ENCODE measurements at regions not wholly inside any gene's neighbourhood (a gene's known extent, or its start where the extent isn't known, plus 50 kb on each side); places are given as distances from the start of the nearest gene placed in this dataset.
"Not testable (repeated sequence)": the region's sequence is repeated elsewhere in the genome, so short reads cannot be mapped to it uniquely, and the experiment has no call there.

- intact Hi-C loops (cut with DNase I): loop anchor here in 1 of 10 donors (10.0 kb wide), 1 partner anchor 104 kb away; no protein-coding TSS in a partner anchor
- ATAC-seq (no peak), DNase-seq (no peak)
- Histone ChIP-seq H3K36me3 (no peaks in the 10 kb centered on the region), H3K4me1 (peaks cover 0 to 17% (median 5%) of the 10 kb centered on the region in 9 donors), H3K27ac (no peak overlapping the region), H3K9me3 (no peaks in the 10 kb centered on the region), H3K4me3 (no peak overlapping the region), H3K27me3 (no peaks in the 10 kb centered on the region)
- WGBS, 2 donors: 75 to 80% methylated on average over 4 of the region's 4 CpGs
- TF ChIP-seq CTCF (IDR thresholded peaks at IDR 0.05): no peak
Measured at GRCh38 chr18:10169064-10169562, 255.3 kb downstream of the VAPA start.

- no peak for ATAC-seq
Measured at GRCh38 chr18:10169814-10170213, 256.0 kb downstream of the VAPA start.

GRCh38 chr18:10170375-10170774 is 256.6 kb downstream of the VAPA start:
- no peak overlapping the region for H3K4me3 ChIP-seq
- peaks cover 0 to 12% (median 0%) of the 10 kb centered on the region in 9 donors for H3K4me1 ChIP-seq
- intact Hi-C loops (cut with DNase I): no loop called here
- no peak for TF ChIP-seq CTCF (IDR thresholded peaks at IDR 0.05)
- H3K27ac ChIP-seq: no peak overlapping the region
- no peaks in the 10 kb centered on the region for H3K36me3 ChIP-seq
- H3K27me3 ChIP-seq: no peaks in the 10 kb centered on the region
- peaks cover 0 to 5% (median 0%) of the 10 kb centered on the region in 11 donors for H3K9me3 ChIP-seq
- DNase-seq: no peak
- ATAC-seq: no peak
- 68 to 73% methylated on average over 5 of the region's 5 CpGs for WGBS, 2 donors

More at GRCh38 chr18:10169814-10170213, 256.0 kb downstream of the VAPA start:
- no peaks in the 10 kb centered on the region for H3K36me3 ChIP-seq
- TF ChIP-seq CTCF (IDR thresholded peaks at IDR 0.05): no peak
- H3K9me3 ChIP-seq: peaks cover 0 to 3% (median 0%) of the 10 kb centered on the region in 11 donors
- no peak overlapping the region for H3K27ac ChIP-seq
- WGBS, 2 donors: 83 to 89% methylated on average over 2 of the region's 2 CpGs
- H3K4me3 ChIP-seq: no peak overlapping the region
- no peak for DNase-seq
- H3K27me3 ChIP-seq: no peaks in the 10 kb centered on the region
- intact Hi-C loops (cut with DNase I): loop anchor here in 1 of 10 donors (10.0 kb wide), 1 partner anchor 105 kb away; no protein-coding TSS in a partner anchor
- H3K4me1 ChIP-seq: peaks cover 0 to 12% (median 0%) of the 10 kb centered on the region in 9 donors

- ATAC-seq; intact Hi-C loops (cut with DNase I); H3K36me3 ChIP-seq; H3K27ac ChIP-seq; H3K27me3 ChIP-seq; H3K9me3 ChIP-seq; H3K4me1 ChIP-seq; DNase-seq; H3K4me3 ChIP-seq: not testable (repeated sequence)
- WGBS, 2 donors: 81 to 83% methylated on average over 2 of the region's 2 CpGs
Measured at GRCh38 chr18:10175333-10175732, 261.5 kb downstream of the VAPA start.

GRCh38 chr18:10179326-10179725 is 265.5 kb downstream of the VAPA start:
- H3K4me1 ChIP-seq; ATAC-seq; H3K27me3 ChIP-seq; DNase-seq; H3K9me3 ChIP-seq; intact Hi-C loops (cut with DNase I); H3K36me3 ChIP-seq; H3K27ac ChIP-seq; H3K4me3 ChIP-seq: not testable (repeated sequence)
- WGBS, 2 donors: 88 to 94% methylated on average over 6 of the region's 6 CpGs
